LNCaP clone FGC (cell line): ENCODE measurements at regions not wholly inside any gene's neighbourhood (a gene's known extent, or its start where the extent isn't known, plus 50 kb on each side); places are given as distances from the start of the nearest gene placed in this dataset.
A peak's percentile ranks its signal among the peaks of the same experiment; 100 is the strongest.
"Not testable (repeated sequence)": the region's sequence is repeated elsewhere in the genome, so short reads cannot be mapped to it uniquely, and the experiment has no call there.

Source experiments
- DNase-seq: peaks from one replicate; pipeline ENCODE4 v3.0.0-alpha.2; 2011; ENCODE audit warnings: low read depth
- H3K4me3 ChIP-seq: 2 replicates; pipeline ENCODE4 v1.5.1; 2011; ENCODE audit warnings: mild to moderate bottlenecking, low read depth, low read length, control low read depth
- TF ChIP-seq, protein P1 (sequence below): IDR thresholded peaks from 2 replicates; pipeline ENCODE4 v1.5.1; 2012; ENCODE audit warnings: mild to moderate bottlenecking; ENCODE audit not compliant: control insufficient read depth, insufficient read depth; ENCODE audit errors: extremely low read depth

GRCh38 chr21:20023193-20023592, 975.0 kb upstream of the NCAM2 start:
- H3K4me3 ChIP-seq: no peak overlapping the region
- TF ChIP-seq, protein P1, sequence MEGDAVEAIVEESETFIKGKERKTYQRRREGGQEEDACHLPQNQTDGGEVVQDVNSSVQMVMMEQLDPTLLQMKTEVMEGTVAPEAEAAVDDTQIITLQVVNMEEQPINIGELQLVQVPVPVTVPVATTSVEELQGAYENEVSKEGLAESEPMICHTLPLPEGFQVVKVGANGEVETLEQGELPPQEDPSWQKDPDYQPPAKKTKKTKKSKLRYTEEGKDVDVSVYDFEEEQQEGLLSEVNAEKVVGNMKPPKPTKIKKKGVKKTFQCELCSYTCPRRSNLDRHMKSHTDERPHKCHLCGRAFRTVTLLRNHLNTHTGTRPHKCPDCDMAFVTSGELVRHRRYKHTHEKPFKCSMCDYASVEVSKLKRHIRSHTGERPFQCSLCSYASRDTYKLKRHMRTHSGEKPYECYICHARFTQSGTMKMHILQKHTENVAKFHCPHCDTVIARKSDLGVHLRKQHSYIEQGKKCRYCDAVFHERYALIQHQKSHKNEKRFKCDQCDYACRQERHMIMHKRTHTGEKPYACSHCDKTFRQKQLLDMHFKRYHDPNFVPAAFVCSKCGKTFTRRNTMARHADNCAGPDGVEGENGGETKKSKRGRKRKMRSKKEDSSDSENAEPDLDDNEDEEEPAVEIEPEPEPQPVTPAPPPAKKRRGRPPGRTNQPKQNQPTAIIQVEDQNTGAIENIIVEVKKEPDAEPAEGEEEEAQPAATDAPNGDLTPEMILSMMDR: no peak
- DNase-seq: no peak

- TF ChIP-seq, protein P1: no peak
These were observed 973.5 kb upstream of the NCAM2 start for GRCh38 chr21:20024741-20025140.

DNA sequence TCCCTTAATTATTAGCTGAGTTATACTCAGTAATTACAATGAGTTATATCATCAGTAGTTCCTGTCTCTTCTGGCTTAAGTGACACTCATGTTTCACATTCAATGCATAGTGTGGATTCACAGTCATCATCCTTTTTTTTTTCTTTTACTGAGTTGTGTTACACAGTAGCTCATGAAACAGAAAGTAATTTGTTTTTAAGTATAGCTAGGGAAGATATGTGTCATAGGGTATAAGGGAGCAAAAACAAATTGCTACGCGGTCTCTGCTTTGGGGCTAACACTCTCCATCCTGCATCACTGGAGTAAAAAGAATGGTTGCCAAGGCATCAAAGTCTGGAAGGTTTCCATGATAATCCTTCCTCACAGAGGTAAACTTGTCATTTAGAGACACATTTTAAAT, 971.7 kb upstream of the NCAM2 start:
- no peak overlapping the region for H3K4me3 ChIP-seq
- DNase-seq: no peak
- TF ChIP-seq, protein P1: no peak

More at GRCh38 chr21:20024741-20025140, 973.5 kb upstream of the NCAM2 start:
- DNase-seq: no peak
- H3K4me3 ChIP-seq: no peak overlapping the region

DNA sequence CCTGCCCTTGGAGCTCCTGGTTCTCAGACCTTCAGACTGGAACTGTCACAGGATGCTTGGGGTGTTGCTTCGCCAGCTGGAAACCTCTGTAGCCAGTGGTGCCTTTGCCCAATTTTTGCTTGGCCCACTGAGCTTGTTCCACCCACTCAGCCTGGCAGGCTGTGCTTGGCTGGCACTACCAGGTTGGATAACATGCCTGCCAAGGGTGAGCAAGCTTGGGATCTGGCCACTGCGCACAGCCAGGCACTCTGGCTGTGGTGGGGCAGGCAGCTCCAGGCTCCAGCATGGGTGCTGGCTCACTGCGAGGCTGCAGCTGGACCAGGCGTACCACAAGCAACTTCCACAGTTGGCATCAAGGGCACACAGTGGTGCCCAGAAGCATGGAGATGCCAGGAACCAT, 967.8 kb upstream of the NCAM2 start:
- no peak for DNase-seq
- TF ChIP-seq, protein P1: no peak
- H3K4me3 ChIP-seq: no peak overlapping the region

- DNase-seq: no peak
- no peak overlapping the region for H3K4me3 ChIP-seq
These were observed 966.4 kb upstream of the NCAM2 start for GRCh38 chr21:20031807-20032206.

DNA sequence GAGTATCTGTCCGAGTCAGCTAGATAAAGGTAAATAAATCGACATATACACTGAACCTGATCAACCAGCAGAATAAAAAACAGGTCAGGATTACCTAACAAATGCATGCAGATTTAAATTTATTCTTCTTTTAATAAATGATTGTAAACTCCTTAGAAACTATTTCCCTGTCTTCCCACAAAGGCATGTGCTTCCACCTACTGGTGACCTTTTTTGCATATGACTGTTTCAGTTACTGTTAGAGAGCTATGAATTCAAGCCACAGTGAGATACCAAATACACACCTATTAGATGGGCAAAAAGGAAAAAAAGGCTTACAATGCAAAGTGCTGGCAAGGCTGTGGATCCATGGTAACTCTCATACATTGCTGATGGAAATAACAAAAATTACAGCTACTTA, 957.4 kb upstream of the NCAM2 start:
- TF ChIP-seq, protein P1: peak; percentile 55
- no peak for DNase-seq
- H3K4me3 ChIP-seq: no peak overlapping the region

More at GRCh38 chr21:20031807-20032206, 966.4 kb upstream of the NCAM2 start:
- TF ChIP-seq, protein P1: no peak

DNA sequence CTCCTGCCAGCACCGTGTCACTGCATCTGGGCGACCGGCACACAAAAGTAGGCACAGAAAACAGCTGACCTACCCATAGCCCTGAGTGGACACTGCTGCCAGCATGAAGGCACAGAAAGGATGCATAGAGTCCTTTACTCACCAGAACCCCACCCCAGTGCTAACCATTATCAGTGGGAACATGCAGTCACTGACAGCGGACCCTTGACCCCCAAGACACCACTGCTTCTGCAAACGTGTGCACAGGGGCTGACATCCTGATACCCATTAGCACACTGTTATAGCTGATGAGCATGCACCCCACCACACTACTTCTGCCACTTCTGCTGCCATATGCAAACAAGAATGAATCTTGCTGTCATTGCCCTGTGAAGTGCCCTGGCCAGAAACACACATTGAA, 953.0 kb upstream of the NCAM2 start:
- no peak overlapping the region for H3K4me3 ChIP-seq
- DNase-seq: no peak
- TF ChIP-seq, protein P1: no peak

DNA sequence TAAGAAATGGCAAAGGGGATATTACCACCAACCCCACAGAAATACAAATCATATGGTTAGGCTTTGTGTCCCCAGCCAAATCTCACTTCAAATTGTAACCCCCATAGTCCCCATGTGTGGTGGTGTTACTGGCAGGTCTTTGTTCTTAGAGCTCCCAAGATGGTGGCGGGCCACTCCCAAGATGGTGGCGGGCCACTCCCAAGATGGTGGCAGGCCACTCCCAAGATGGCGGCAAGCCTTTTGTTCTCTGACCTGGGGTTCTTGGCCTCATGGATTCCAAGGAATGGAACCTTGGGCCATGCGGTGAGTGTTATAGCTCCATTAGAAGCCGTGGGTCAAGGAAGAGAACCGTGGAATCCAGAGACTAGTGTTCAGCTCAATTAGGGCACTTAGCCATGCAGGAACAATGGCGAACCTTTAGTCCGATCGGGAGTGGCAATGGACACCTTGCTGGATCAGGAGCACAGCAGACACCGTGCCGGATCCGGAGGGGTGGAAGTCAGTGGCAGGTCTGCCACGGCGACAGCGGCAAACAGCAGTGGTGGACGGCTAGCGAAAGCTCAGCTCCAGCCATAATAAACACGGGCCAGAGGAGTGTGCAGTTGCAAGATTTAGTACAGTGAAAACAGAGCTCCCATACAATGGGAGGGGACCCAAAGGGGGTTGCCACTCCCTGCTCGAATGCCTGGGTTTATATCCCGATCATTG, 949.9 kb upstream of the NCAM2 start:
- not testable (repeated sequence) for DNase-seq, H3K4me3 ChIP-seq
